IMR-90 (cell line): ENCODE measurements at regions not wholly inside any gene's neighbourhood (a gene's known extent, or its start where the extent isn't known, plus 50 kb on each side); places are given as distances from the start of the nearest gene placed in this dataset.

Experiments used
- ATAC-seq: fragments of 200-7000 bp; cut with Tn5 transposase; 2 replicates; pipeline ENCODE4 v1.9.1; 2020; ENCODE audit warnings: low read depth, mild to moderate bottlenecking, moderate library complexity
- BruUV-seq: library from RNA; stranded (reverse); fragments of 400-500 nt; replicated peaks from 2 replicates; lab custom pipeline; 2021; lab: Mats Ljungman, UMichigan
- CTCF ChIA-PET: fragments of 300-600 bp; formaldehyde crosslinking; extraction: SDS; loops from one replicate; lab custom pipeline; 2021; ENCODE audit warnings: antibody characterized with exemption; lab: Yijun Ruan, JAX
- POLR2A ChIA-PET: fragments of 300-600 bp; sonication (Branson Sonifier 250); formaldehyde crosslinking; loops from one replicate; lab custom pipeline; 2022; ENCODE audit warnings: antibody characterized with exemption; ENCODE audit not compliant: unreplicated experiment; lab: Charles Lee
- DNase-seq: peaks from one replicate; pipeline ENCODE4 v3.0.0; 2013
- H2AFZ ChIP-seq: replicated peaks from 2 replicates; pipeline ENCODE3; 2013; ENCODE audit warnings: low read length, mild to moderate bottlenecking; ENCODE audit not compliant: poor library complexity
- H2AK5ac ChIP-seq: 2 replicates; pipeline ENCODE4 v1.6.1; 2013; ENCODE audit warnings: low read depth, low read length, inconsistent platforms
- H2AK9ac ChIP-seq: replicated peaks from 2 replicates; pipeline ENCODE3; 2013; ENCODE audit warnings: mild to moderate bottlenecking, low read depth, low read length, moderate library complexity; ENCODE audit not compliant: poor library complexity
- H2BK120ac ChIP-seq: 2 replicates; pipeline ENCODE4 v1.6.1; 2013; ENCODE audit warnings: low read depth, low read length, inconsistent platforms
- H2BK15ac ChIP-seq: 3 replicates; pipeline ENCODE4 v1.6.1; 2013; ENCODE audit warnings: low read depth, low read length, inconsistent platforms
- H2BK20ac ChIP-seq: 2 replicates; pipeline ENCODE4 v1.6.1; 2013; ENCODE audit warnings: low read depth, mild to moderate bottlenecking, inconsistent platforms, low read length, moderate library complexity
- H2BK5ac ChIP-seq: 2 replicates; pipeline ENCODE4 v1.6.1; 2013; ENCODE audit warnings: mild to moderate bottlenecking, low read depth, low read length, inconsistent platforms; ENCODE audit not compliant: poor library complexity, severe bottlenecking
- H3K14ac ChIP-seq: replicated peaks from 2 replicates; pipeline ENCODE4 v1.6.1; 2013; ENCODE audit warnings: low read depth, low read length, inconsistent platforms
- H3K18ac ChIP-seq: 2 replicates; pipeline ENCODE4 v1.6.1; 2013; ENCODE audit warnings: low read depth, low read length, control low read depth
- H3K23ac ChIP-seq: 2 replicates; pipeline ENCODE4 v1.6.1; 2013; ENCODE audit warnings: low read depth, low read length, inconsistent platforms
- H3K27ac ChIP-seq: 2 replicates; pipeline ENCODE4 v1.5.1; 2013; ENCODE audit warnings: mild to moderate bottlenecking, control low read depth, low read length; ENCODE audit not compliant: insufficient read depth
- H3K27me3 ChIP-seq: 2 replicates; pipeline ENCODE4 v1.6.1; 2013; ENCODE audit warnings: low read length; ENCODE audit not compliant: control insufficient read depth, insufficient read depth
- H3K36me3 ChIP-seq: 2 replicates; pipeline ENCODE4 v1.6.1; 2013; ENCODE audit warnings: low read length, mixed read lengths; ENCODE audit not compliant: control insufficient read depth, insufficient read depth
- H3K4ac ChIP-seq: 2 replicates; pipeline ENCODE4 v1.6.1; 2013; ENCODE audit warnings: low read depth, low read length, inconsistent platforms
- H3K4me1 ChIP-seq: 2 replicates; pipeline ENCODE4 v1.6.1; 2013; ENCODE audit warnings: low read length, mixed read lengths; ENCODE audit not compliant: control insufficient read depth, insufficient read depth
- H3K4me2 ChIP-seq: 2 replicates; pipeline ENCODE4 v1.6.1; 2013; ENCODE audit warnings: low read depth, mild to moderate bottlenecking, control low read depth, low read length, moderate library complexity
- H3K4me3 ChIP-seq: 2 replicates; pipeline ENCODE4 v1.5.1; 2013; ENCODE audit warnings: low read depth, mild to moderate bottlenecking, control low read depth, low read length, moderate library complexity; ENCODE audit not compliant: insufficient read depth
- H3K56ac ChIP-seq: 2 replicates; pipeline ENCODE4 v1.6.1; 2013; ENCODE audit warnings: low read length, inconsistent platforms; ENCODE audit not compliant: insufficient read depth; ENCODE audit errors: extremely low read depth
- H3K79me1 ChIP-seq, 2 experiments: 2 replicates each; pipeline ENCODE4 v1.6.1; 2013; ENCODE audit warnings: low read length in 2 of 2, inconsistent platforms in 1 of 2, low read depth in 1 of 2
- H3K9ac ChIP-seq: 2 replicates; pipeline ENCODE4 v1.6.1; 2013; ENCODE audit warnings: low read depth, low read length, control low read depth
- H3K9me1 ChIP-seq: 2 replicates; pipeline ENCODE4 v1.6.1; 2013; ENCODE audit warnings: low read length, inconsistent platforms; ENCODE audit not compliant: insufficient read depth
- H3K9me3 ChIP-seq: 2 replicates; pipeline ENCODE4 v1.6.1; 2013; ENCODE audit warnings: low read length; ENCODE audit not compliant: control insufficient read depth, insufficient read depth
- H4K20me1 ChIP-seq: 2 replicates; pipeline ENCODE4 v1.6.1; 2013; ENCODE audit warnings: low read length, inconsistent platforms; ENCODE audit not compliant: insufficient read depth
- H4K5ac ChIP-seq: 2 replicates; pipeline ENCODE4 v1.6.1; 2013; ENCODE audit warnings: mild to moderate bottlenecking, low read depth, low read length, control low read depth
- H4K8ac ChIP-seq, 2 experiments: 2 replicates each; pipeline ENCODE4 v1.6.1; 2013; ENCODE audit warnings: low read depth in 2 of 2, low read length in 2 of 2, control low read depth in 1 of 2, inconsistent platforms in 1 of 2
- H4K91ac ChIP-seq: 2 replicates; pipeline ENCODE4 v1.6.1; 2013; ENCODE audit warnings: low read depth, low read length, inconsistent platforms; ENCODE audit not compliant: insufficient read depth
- BHLHE40 ChIP-seq: fragments of 150-350 bp; IDR thresholded peaks from 2 replicates; pipeline ENCODE4 v1.6.1; 2016; ENCODE audit warnings: mild to moderate bottlenecking, low read depth, low read length
- CEBPB ChIP-seq: IDR thresholded peaks from 2 replicates; pipeline ENCODE4 v1.6.1; 2012; ENCODE audit warnings: low read depth, low read length, improper control_type of control experiment
- CHD1 ChIP-seq: IDR thresholded peaks from 2 replicates; pipeline ENCODE4 v1.6.1; 2012; ENCODE audit warnings: low read depth, low read length, improper control_type of control experiment
- FOS ChIP-seq: fragments of 150-350 bp; IDR thresholded peaks from 2 replicates; pipeline ENCODE4 v1.6.1; 2016; ENCODE audit warnings: low read depth, low read length
- MAFK ChIP-seq: IDR thresholded peaks from 2 replicates; pipeline ENCODE4 v1.6.1; 2012; ENCODE audit warnings: low read depth, low read length, improper control_type of control experiment
- MAZ ChIP-seq: IDR thresholded peaks from 2 replicates; pipeline ENCODE4 v1.6.1; 2012; ENCODE audit warnings: low read depth, mild to moderate bottlenecking, low read length, improper control_type of control experiment, moderate library complexity, borderline replicate concordance
- MXI1 ChIP-seq: IDR thresholded peaks from 2 replicates; pipeline ENCODE4 v1.6.1; 2012; ENCODE audit warnings: low read depth, mild to moderate bottlenecking, low read length, moderate library complexity, borderline replicate concordance
- NFE2L2 ChIP-seq: fragments of 150-350 bp; IDR thresholded peaks from 2 replicates; pipeline ENCODE4 v1.6.1; 2016; ENCODE audit warnings: low read depth, mild to moderate bottlenecking, low read length
- POLR2A ChIP-seq: IDR thresholded peaks from 2 replicates; pipeline ENCODE4 v1.6.1; 2012; ENCODE audit warnings: mild to moderate bottlenecking, low read depth, low read length
- RAD21 ChIP-seq: IDR thresholded peaks from 2 replicates; pipeline ENCODE4 v1.6.1; 2012; ENCODE audit warnings: low read length, improper control_type of control experiment
- RCOR1 ChIP-seq: IDR thresholded peaks from 2 replicates; pipeline ENCODE4 v1.6.1; 2012; ENCODE audit warnings: mild to moderate bottlenecking, low read length, improper control_type of control experiment; ENCODE audit not compliant: insufficient replicate concordance
- RFX5 ChIP-seq: IDR thresholded peaks from 2 replicates; pipeline ENCODE4 v1.8.0; 2012; ENCODE audit warnings: low read depth, mild to moderate bottlenecking, low read length, moderate library complexity
- SMC3 ChIP-seq: fragments of 150-350 bp; IDR thresholded peaks from 2 replicates; pipeline ENCODE4 v1.6.1; 2016; ENCODE audit warnings: low read depth, mild to moderate bottlenecking, antibody characterized with exemption, low read length, moderate library complexity
- WGBS, 2 experiments: methylation state at CpG; one replicate each; pipeline versions ENCODE4 v1.1.5 to v1.1.7; 2013; ENCODE audit warnings: missing lambda C conversion rate in 2 of 2; ENCODE audit not compliant: insufficient read length in 1 of 2; ENCODE audit errors: extremely low coverage in 2 of 2; 5-methylcytosine and 5-hydroxymethylcytosine counted together
- dilution Hi-C: fragments of 300-500 bp; cut with HindIII; formaldehyde crosslinking; loops from one replicate; pipeline ENCODE4 v1.14.3; 2018; ENCODE audit warnings: low sequenced_read_pairs; ENCODE audit not compliant: unreplicated experiment
- in situ Hi-C: fragments of 300-500 bp; cut with MboI; formaldehyde crosslinking; loops from 3 replicates; pipeline ENCODE4 v1.14.3; 2019; ENCODE audit warnings: low sequenced_read_pairs, inconsistent platforms, mixed read lengths
- intact Hi-C: fragments of 100-400 bp; cut with micrococcal nuclease; formaldehyde crosslinking; loops from 2 replicates; pipeline ENCODE4 v1.10.0; 2022
- TF ChIP-seq, protein P1 (sequence below): fragments of 150-350 bp; IDR thresholded peaks from 2 replicates; pipeline ENCODE4 v1.6.1; 2016; ENCODE audit warnings: low read depth, mild to moderate bottlenecking, low read length, moderate library complexity, borderline replicate concordance
- TF ChIP-seq, protein P2 (sequence below): conservative IDR thresholded peaks from 2 replicates; pipeline ENCODE4 v1.5.1; 2012; ENCODE audit warnings: mild to moderate bottlenecking, low read depth, low read length, improper control_type of control experiment
- TF ChIP-seq, protein P3 (sequence below): fragments of 150-350 bp; IDR thresholded peaks from 2 replicates; pipeline ENCODE4 v1.6.1; 2017; ENCODE audit warnings: mild to moderate bottlenecking, antibody characterized with exemption, low read length, low read depth

DNA sequence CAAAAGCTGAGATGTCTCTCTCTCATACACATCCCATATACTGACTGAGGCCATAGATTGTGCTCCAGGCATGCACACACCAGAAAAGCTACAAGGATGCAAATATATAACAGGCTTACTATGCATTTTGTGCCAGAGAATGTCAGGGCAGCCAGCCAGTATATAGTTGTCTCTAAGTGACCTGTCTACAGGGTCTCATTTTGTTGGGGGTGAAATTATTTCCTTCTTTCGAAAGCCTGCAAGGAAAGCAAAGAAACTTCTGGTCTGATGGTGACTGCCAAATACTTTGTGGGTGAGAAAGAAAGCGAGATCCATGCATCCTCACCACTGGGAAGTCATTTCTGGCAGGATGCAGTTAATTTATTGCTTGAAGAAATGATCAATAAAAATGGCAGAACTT is 70.2 kb downstream of the CDCA7 start:
- dilution Hi-C loops (no loop called here), intact Hi-C loops (no loop called here), in situ Hi-C loops (loop anchor here (25.0 kb wide), 1 partner anchor 637 kb away; no protein-coding TSS in a partner anchor)
- no peak for TF ChIP-seq NFE2L2
- TF ChIP-seq RAD21: no peak
- no peak for TF ChIP-seq RFX5
- TF ChIP-seq, protein P1, sequence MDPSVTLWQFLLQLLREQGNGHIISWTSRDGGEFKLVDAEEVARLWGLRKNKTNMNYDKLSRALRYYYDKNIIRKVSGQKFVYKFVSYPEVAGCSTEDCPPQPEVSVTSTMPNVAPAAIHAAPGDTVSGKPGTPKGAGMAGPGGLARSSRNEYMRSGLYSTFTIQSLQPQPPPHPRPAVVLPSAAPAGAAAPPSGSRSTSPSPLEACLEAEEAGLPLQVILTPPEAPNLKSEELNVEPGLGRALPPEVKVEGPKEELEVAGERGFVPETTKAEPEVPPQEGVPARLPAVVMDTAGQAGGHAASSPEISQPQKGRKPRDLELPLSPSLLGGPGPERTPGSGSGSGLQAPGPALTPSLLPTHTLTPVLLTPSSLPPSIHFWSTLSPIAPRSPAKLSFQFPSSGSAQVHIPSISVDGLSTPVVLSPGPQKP: no peak
- no peak for TF ChIP-seq CEBPB
- no peak for TF ChIP-seq CHD1
- no peak for TF ChIP-seq POLR2A
- TF ChIP-seq SMC3: no peak
- no peak for TF ChIP-seq MXI1
- TF ChIP-seq, protein P2, sequence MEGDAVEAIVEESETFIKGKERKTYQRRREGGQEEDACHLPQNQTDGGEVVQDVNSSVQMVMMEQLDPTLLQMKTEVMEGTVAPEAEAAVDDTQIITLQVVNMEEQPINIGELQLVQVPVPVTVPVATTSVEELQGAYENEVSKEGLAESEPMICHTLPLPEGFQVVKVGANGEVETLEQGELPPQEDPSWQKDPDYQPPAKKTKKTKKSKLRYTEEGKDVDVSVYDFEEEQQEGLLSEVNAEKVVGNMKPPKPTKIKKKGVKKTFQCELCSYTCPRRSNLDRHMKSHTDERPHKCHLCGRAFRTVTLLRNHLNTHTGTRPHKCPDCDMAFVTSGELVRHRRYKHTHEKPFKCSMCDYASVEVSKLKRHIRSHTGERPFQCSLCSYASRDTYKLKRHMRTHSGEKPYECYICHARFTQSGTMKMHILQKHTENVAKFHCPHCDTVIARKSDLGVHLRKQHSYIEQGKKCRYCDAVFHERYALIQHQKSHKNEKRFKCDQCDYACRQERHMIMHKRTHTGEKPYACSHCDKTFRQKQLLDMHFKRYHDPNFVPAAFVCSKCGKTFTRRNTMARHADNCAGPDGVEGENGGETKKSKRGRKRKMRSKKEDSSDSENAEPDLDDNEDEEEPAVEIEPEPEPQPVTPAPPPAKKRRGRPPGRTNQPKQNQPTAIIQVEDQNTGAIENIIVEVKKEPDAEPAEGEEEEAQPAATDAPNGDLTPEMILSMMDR: no peak
- TF ChIP-seq BHLHE40: no peak
- TF ChIP-seq FOS: no peak
- TF ChIP-seq RCOR1: no peak
- no peak for TF ChIP-seq MAFK
- TF ChIP-seq MAZ: no peak
- TF ChIP-seq, protein P3, sequence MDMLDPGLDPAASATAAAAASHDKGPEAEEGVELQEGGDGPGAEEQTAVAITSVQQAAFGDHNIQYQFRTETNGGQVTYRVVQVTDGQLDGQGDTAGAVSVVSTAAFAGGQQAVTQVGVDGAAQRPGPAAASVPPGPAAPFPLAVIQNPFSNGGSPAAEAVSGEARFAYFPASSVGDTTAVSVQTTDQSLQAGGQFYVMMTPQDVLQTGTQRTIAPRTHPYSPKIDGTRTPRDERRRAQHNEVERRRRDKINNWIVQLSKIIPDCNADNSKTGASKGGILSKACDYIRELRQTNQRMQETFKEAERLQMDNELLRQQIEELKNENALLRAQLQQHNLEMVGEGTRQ: no peak
- Histone ChIP-seq H4K8ac (no peak overlapping the region), H2BK5ac (no peak overlapping the region), H2AK9ac (no peak overlapping the region), H3K9ac (no peak overlapping the region), H3K79me1 (no peaks in the 10 kb centered on the region), H4K20me1 (no peaks in the 10 kb centered on the region), H3K27me3 (peaks cover 25% of the 10 kb centered on the region), H3K4me2 (no peak overlapping the region), H3K9me3 (peaks cover 4% of the 10 kb centered on the region), H4K91ac (no peak overlapping the region), H3K4me3 (no peak overlapping the region), H2BK20ac (no peak overlapping the region), H3K9me1 (no peaks in the 10 kb centered on the region), H3K18ac (no peak overlapping the region), H3K4ac (no peak overlapping the region), H3K4me1 (peaks cover 2% of the 10 kb centered on the region; the same call in 1 of the 2 replicates), H3K23ac (no peak overlapping the region), H2BK120ac (no peak overlapping the region), H4K5ac (no peak overlapping the region), H2BK15ac (no peak overlapping the region), H3K14ac (no peak overlapping the region), H3K56ac (no peak overlapping the region), H2AK5ac (no peak overlapping the region), H3K27ac (no peak overlapping the region), H3K36me3 (no peaks in the 10 kb centered on the region), H2AFZ (no peak overlapping the region)
- BruUV-seq: no TSS peak
- ATAC-seq: no peak
- ChIA-PET POLR2A (no interaction called here), CTCF (no interaction called here)
- no peak for DNase-seq
- no CpG with 5 or more reads among the region's 2 CpGs for WGBS, 2 experiments
